Left cardiac atrium (tissue), 4 donors: ENCODE measurements at regions not wholly inside any gene's neighbourhood (a gene's known extent, or its start where the extent isn't known, plus 50 kb on each side); places are given as distances from the start of the nearest gene placed in this dataset.

ENCODE experiments used
- ATAC-seq, 2 donors: fragments of 200-7000 bp; cut with Tn5 transposase; one replicate each; pipeline ENCODE4 v1.9.1; 2020; ENCODE audit warnings: mild to moderate bottlenecking in 2 of 2, moderate library complexity in 2 of 2
- DNase-seq: peaks from one replicate; pipeline ENCODE4 v3.0.0-alpha.2; 2020
- intact Hi-C, 2 donors: fragments of 100-400 bp; cut with DNase I; formaldehyde crosslinking; loops; one replicate each; pipeline versions ENCODE4 v1.14.1 to v1.15.1; 2022 to 2023
- donor health status: DM: no; HTN: yes; CAD: no.
- donor health status: DM: no; HTN: yes; CAD: no; lungs with severe emphysema.
- donor health status: DM: yes; HTN: yes; CAD: no.
- donor health status: Dilated cardiomyopathy.

DNA sequence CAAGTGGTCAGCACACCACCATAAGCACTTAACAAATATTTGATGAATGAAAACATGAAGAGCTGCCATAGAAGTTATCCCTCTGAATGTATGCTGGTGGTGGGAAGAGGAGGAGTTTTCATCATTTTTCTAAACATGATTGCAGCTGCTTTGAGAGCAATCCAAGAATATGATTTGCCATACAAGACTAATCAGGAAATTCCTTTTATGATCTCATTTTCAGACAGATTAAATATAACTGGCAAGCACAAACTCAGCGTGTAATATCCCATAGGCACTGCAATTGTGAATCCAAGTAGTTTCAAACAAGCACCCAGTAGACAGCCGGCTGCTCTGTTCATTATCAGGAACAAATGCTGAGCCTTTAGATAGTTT lies 505.7 kb upstream of the LUZP2 start:
- DNase-seq = no peak
- ATAC-seq = peak in 1 of 2 donors; percentile 84
- intact Hi-C loops = no loop called here

DNA sequence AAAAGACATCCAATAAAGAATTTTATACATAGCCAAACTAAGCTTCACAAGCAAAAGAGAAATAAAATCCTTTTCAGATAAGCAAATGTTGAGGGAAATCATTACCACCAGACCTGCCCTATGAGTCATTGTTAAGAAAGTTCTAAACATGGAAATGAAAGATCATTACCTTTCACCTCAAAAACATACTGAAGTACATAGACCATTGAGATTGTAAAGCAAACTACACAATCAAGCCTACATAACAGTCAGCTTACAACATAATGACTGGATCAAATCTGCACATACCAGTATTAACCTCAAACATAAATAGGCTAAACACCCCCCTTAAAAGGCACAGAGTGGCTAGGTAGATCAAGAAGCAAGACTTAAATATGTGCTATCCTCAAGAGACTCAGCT lies 501.0 kb upstream of the LUZP2 start:
- ATAC-seq = no peak

DNA sequence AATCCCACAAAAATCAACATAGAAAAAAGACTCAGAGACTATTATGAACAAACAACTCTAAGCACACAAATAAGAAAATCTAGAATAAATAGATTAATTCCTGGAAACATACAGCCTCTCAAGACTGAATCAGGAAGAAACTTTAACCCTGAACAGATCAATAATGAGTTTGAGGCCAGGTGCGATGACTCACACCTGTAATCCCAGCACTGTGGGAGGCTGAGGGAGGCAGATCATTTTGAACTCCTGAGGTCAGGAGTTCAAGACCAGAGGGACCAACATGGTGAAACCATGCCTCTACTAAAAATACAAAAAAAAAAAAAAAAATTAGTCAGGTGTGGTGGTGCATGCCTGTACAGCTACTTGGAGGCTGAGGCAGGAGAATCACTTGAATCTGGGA lies 499.5 kb upstream of the LUZP2 start:
- no peak for ATAC-seq
- DNase-seq = no peak
- intact Hi-C loops = no loop called here

More for the DNA sequence above, 501.0 kb upstream of the LUZP2 start:
- intact Hi-C loops = no loop called here
- DNase-seq = no peak

DNA sequence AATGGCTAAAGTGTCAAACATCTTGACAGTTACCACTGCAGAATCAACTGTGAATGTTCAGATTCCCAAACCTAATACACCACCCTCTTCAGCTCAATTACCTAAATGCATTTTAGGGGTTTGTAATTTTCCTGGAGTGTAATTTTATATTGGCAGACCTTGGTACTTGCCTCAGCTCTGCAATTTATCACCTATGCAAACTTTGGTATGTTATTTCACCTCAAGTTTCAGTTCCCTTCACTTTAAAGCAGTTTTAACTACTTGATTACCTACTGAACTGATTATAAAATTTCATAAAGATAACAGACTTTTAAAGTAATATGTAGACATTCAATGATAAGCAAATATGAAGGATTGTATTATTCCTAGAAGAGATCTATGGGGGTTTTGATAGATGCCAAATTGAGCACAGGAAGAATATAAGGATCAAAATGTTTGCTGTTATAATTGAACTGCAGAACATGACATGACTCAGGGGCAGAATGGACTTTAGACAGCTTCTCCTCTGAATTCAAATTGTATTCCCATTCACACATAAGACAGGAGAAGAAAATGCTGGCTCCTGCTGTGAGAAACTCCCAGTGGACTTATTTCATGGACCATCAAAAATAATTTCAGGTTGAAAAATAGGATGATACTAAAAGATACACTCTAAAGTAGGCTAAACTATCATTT lies 491.5 kb upstream of the LUZP2 start:
- ATAC-seq (no peak), DNase-seq (no peak)
- intact Hi-C loops = no loop called here

DNA sequence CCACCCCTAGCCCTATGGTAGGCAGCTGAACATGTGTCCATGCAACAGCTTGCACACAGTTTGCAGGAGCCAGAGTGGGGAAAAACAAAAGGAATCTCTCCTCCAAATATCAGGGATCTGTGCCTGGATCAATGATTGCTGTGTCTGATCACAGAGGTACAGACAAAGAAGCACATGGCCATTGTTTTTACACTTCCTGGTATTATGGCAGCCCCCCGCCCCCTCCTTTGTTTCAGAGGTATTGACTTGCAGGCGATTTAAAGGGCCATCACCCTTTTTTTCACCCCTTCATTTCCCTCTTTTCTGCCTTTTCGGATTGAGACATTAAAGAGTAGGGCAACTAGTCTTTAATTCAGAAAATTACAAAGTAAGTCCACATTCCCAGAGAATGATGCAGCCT lies 453.0 kb upstream of the LUZP2 start:
- ATAC-seq = no peak
- DNase-seq = no peak
- intact Hi-C loops = no loop called here

DNA sequence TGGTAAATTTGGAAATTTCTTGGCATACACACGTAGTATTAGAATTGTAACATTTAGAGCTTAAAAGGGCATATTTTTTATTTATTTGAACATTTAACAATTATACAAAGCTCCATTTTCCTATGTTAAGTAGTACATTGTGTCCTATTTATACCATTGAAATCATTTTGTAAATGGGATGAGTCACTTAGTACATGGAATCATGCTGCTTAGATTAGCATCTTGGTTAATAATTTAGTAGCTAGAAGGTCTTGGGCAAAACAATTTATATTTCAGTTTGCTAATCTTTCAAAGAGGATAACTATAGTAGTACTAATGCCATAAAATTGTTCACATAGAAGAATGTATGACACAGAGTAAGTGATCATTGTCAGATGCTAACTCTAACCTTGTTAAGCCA lies 450.1 kb upstream of the LUZP2 start:
- DNase-seq (no peak), ATAC-seq (no peak)
- intact Hi-C loops = no loop called here

DNA sequence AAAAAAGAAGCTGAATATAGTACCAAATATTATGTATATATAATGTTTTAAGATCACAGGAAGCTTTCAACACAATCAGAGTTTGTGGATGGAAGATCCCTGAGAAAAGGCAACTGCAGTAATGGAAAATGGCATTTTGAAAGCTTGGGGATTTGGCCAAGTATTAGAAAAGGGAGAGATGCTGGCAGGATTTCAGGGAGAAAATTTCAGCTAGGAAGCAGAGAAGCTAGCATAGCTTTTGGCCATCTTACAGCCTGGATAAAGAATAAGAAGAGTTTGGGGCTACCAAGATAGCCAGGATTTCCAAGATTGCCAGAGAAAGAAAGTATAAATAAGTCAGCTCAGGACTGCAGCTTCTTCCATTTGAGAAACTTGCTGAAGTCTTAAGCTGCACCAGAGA lies 440.8 kb upstream of the LUZP2 start:
- intact Hi-C loops = no loop called here
- ATAC-seq = no peak
- DNase-seq = no peak

DNA sequence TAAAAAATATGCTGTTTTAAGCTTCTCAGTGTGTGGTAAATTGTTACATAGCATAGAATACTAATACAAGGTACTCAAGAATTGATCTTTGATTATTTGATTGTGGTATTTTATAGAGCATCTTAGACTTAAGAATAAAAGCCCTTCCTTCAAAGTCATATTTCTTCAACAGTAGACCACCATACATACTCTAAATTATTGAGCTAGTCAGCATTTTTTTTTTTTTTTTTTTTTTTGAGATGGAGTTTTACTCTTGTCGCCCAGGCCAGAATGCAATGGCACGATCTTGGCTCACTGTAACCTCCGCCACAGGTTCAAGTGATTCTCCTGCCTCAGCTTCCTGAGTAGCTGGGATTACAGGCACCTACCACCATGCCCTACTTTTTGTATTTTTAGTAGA lies 436.7 kb upstream of the LUZP2 start:
- intact Hi-C loops = no loop called here
- DNase-seq (no peak), ATAC-seq (no peak)

DNA sequence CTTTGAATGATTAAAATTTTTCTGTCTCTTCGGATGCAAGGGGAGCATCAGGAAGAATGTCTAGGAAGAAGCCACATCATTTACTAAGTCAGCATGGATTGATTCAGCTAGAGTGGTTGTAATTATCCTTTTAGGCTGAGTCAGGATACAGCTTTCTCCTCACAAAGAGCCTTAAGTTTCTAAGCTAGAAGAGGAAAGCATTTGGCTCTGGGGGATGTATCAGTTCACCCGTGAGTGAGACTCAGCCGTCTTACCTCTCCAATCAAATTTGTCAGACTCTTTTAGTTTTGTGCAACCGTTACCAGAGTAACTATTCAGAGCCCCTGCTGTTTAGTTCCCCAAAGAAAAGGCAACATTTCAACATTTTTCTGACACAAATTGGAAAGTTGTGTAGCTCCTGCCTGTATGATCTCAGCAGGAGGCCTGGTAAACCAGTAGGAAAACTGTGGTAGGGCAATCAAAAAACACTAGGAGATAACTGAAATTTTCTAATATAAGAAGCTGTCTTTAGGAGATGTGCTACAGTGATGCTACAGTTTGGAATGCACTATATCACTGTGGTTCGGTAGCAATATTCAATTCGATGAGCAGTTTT lies 432.4 kb upstream of the LUZP2 start:
- DNase-seq = no peak
- no peak for ATAC-seq
- intact Hi-C loops = no loop called here

DNA sequence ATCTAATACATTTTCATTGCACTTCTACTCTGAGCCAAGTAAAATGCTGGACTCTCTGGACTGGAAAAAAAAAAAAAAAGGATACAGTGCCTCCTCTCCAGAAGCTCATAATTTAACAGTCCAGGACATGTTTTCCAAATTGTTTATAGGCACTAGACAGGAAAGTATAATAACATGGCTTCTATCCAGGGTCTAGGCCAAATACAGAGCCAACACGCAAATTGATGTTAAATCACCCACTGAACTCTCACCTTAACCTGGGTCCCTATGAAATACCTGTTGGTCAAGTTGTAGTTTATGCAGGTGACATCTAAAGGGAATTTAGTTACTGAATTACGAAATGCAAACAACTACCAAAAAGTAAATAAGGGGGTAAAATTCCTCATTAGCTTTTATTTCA lies 428.7 kb upstream of the LUZP2 start:
- no peak for ATAC-seq
- intact Hi-C loops = no loop called here
- no peak for DNase-seq

DNA sequence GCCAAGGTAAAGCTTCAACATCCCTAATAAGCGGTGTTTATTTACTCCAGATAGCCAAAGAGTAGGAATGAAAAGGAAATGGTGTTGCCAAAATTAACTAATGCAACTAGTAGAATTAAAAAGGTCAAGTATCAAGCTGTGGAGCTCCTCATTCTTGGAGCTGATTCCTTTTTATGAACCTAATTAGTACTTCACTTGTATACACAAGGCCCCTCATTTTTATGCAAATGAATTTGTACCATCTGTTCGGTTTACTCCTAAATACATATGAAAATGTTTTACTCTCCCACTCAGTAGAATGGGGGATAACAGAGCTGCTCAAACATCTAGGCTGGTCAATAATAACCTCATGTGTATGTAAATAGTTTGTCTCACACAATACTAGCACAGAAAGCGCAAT lies 426.4 kb upstream of the LUZP2 start:
- no peak for DNase-seq
- no peak for ATAC-seq
- intact Hi-C loops = no loop called here

DNA sequence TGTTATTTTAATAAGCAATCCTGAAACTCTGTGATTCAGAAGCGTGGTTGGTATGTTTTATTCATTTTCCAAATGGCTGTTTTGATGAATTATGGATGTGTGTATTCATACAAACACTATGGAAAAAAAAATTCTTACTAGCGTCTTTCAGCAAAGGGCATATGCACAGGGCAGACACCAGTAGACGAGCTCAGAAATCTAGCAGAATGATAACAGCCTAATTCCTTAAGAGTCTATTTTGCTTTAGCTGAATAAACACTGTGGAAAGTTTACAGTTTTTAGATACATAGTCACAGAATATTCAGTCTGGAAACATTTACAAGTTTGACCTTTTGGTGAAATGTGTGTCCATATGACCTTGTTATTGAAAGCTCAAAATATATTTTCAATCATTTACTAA lies 418.8 kb upstream of the LUZP2 start:
- intact Hi-C loops = no loop called here
- ATAC-seq (no peak), DNase-seq (no peak)

DNA sequence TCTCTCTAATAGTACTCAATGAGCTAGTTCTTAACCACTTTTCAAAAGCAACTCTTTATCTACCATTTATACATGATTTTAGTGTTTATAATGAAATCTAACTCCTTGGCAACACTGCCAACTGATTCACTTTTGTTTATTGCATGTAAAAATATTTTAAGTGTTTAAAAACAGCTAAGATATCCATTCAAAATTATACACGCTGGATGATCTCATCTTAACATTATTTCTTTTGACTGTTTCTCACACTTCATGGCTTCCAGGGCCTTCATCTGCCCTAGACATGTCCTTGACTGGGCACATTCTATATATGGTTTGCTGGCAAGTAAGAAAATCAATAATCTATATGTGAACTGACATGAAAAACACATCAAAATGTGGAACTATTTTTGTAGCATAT lies 414.6 kb upstream of the LUZP2 start:
- intact Hi-C loops = no loop called here
- DNase-seq (no peak), ATAC-seq (no peak)

DNA sequence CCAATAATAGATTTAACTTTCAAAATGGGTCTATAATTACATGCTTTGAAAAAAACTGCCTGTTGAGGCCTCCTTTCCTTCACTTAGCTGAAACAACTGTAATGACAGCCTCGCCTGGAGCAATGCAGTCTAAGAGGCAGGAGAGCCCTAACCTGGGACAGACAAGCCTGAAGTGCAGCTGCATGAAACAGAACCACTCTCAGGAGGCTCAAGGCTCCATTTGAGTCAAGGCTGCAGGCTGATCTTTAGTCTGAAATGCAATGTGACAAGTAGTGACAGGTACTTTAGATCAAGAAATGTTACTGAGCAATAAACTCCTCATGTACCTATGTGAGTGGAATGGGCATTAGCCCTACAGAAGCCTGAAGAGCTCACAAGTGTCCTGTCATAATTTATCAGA lies 414.0 kb upstream of the LUZP2 start:
- ATAC-seq (no peak), DNase-seq (no peak)
- intact Hi-C loops = no loop called here

DNA sequence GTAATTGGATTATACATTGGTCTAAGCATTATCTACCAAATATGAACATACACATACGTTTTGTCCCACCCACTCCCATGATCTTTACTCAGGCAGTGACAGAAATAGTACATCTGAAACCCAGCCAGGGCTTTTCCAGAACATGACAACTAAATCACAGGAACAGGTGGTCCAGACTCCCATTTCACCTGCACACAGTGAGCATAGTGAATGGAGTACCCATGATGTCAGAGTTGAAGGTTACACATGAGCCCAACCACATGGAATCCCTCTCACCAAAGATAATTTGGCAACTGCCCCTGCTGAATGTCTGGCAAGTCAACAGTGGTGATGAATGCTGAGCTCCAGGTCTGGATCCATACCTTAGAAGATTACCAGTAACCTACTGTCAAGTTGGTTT lies 411.9 kb upstream of the LUZP2 start:
- intact Hi-C loops = no loop called here
- DNase-seq (no peak), ATAC-seq (no peak)

DNA sequence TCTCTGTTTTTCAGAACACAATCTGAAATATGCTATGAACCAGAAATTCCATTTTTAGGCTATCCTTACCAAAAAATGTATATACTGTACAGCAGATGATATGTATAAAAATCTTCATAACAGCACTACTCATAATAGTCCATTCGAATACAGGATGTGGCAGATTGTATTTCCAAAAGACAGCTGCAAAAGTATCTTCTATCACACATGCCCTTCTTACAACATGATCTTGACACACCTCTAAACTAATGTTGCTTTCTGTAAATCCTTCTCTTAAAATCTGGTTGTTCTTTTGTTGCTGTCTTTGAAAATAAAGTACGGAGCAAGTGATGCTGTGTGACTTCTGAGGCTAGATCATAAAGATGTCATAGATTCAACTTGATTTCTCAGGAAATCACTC lies 409.9 kb upstream of the LUZP2 start:
- intact Hi-C loops = no loop called here
- DNase-seq (no peak), ATAC-seq (no peak)

DNA sequence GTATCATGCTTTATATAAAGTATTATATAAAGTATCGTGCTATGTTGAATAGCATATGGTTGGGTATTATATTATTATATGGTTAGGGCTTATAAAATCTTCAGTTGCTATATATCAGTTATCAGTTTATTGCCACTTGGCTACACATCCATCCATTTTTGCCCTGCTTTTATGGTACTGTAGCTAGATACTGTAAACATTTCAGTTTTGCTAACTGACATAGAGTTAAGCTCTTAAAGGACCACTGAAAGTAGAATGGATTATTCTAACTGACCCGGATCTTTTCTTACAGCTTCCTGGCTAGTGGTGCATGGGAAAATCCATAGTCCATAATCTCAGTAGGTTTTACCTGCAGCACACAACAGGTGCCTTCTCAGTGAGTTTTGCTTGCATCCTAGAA lies 405.3 kb upstream of the LUZP2 start:
- ATAC-seq = no peak
- intact Hi-C loops = no loop called here

DNA sequence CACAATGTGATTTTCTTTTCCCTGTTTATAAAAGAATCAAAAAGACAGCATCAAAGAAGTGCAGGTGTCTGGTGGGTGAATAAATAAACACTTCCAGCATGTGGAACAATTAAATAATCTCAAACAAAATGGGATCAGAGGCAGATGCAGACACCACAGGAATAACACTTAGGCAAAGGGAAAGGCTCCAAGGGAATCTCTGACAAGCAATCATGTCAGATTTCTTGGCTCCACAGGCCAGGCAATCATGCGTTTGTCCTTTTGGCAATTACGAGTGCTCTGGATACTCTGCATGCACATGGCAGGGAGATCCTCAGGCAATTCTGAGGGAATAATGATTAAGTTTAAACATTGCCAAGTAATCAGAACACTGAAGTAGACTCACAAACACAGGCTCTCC lies 403.5 kb upstream of the LUZP2 start:
- DNase-seq (no peak), ATAC-seq (no peak)
- intact Hi-C loops = no loop called here

More for the DNA sequence above, 405.3 kb upstream of the LUZP2 start:
- DNase-seq = no peak

DNA sequence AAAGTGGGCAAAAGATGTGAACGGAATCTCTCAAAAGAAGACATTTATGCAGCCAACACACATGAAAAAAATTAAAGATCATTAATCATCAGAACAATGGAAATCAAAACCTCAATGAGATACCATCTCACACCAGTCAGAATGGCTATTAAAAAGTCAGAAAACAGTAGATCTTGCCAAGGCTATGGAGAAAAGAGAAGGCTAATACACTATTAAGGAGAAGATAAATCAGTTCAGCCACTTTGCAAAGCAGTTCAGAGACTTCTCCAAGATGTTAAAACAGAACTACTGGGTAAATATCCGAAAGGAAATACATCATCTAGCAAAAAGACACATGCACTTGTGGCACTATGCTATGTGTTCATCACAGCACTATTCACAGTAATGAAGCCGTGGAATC lies 388.2 kb upstream of the LUZP2 start:
- intact Hi-C loops = no loop called here
- ATAC-seq = no peak
- DNase-seq = no peak

DNA sequence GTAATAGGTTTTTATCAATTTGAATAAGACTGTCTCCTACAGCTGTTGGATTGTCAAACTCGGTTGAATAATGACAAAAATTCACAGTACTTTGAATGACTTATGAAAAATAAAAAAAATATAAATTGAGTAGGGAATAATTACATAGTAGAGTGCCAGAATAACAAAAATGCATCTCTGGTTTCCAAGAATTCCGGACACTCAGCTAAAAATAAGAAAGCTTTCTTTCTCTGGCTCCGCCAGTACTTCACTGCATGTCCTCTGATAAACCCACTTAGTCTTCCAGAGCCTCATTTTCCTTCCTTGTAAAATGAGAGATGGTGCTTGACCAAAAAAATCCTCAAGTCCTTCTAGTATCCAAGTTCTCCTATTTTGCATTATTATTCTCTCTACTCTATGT lies 374.6 kb upstream of the LUZP2 start:
- intact Hi-C loops = no loop called here
- no peak for ATAC-seq
- DNase-seq = no peak

DNA sequence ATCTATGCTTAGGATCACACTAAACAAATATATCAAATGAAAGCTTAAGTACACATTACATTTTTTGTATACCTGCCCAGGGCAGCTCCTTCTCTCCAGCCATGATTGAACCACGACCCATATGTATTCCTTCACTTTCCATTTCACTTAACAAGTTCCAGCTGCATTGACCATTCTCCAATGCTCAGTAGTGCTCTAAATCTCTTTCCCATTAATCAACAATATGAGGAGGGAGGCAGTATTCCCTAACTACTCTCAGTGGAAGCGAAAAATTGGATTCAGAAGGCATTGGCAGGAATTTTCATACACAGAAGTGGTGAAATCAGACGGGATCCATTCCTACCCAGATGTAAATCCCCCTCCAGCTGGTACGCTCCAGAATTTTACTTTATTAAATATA lies 372.0 kb upstream of the LUZP2 start:
- intact Hi-C loops = no loop called here

DNA sequence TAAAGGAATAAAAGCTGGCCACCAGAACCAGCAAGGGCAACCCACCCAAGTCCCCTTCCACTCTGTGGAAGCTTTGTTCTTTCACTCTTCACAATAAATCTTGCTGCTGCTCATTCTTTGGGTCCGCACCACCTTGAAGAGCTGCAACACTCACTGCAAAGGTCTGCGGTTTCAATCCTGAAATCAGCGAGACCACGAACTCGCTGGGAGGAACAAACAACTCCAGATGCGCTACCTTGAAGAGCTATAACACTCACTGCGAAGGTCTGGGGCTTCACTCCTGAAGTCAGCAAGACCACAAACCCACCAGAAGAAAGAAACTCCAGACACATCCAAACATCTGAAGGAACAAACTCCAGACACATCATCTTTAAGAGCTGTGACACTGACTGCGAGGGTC lies 365.2 kb upstream of the LUZP2 start:
- DNase-seq (no peak), ATAC-seq (no peak)
- intact Hi-C loops = no loop called here

More for the DNA sequence above, 372.0 kb upstream of the LUZP2 start:
- DNase-seq = no peak
- no peak for ATAC-seq
